OCI-LY3 (cell line): ENCODE measurements at regions not wholly inside any gene's neighbourhood (a gene's known extent, or its start where the extent isn't known, plus 50 kb on each side); places are given as distances from the start of the nearest gene placed in this dataset.
"Not testable (repeated sequence)": the region's sequence is repeated elsewhere in the genome, so short reads cannot be mapped to it uniquely, and the experiment has no call there.

ENCODE experiments used
- H2AFZ ChIP-seq: fragments of 200-600, 300-600 bp; shearing (Covaris generic); 2 replicates; pipeline ENCODE4 v1.6.0; 2014; ENCODE audit warnings: antibody characterized with exemption, low read depth, low read length
- H3K27ac ChIP-seq: fragments of 200-600, 300-600 bp; sonication (generic); 2 replicates; pipeline ENCODE4 v1.5.1; 2014; ENCODE audit warnings: mild to moderate bottlenecking, low read length, moderate library complexity, mixed read lengths
- H3K27me3 ChIP-seq: fragments of 200-600, 300-600 bp; sonication (generic); 2 replicates; pipeline ENCODE4 v1.6.1; 2014; ENCODE audit warnings: low read depth, low read length, mixed read lengths
- H3K36me3 ChIP-seq: fragments of 200-600, 300-600 bp; sonication (generic); replicated peaks from 2 replicates; pipeline ENCODE3; 2014; ENCODE audit warnings: low read depth, low read length, mixed read lengths
- H3K4me1 ChIP-seq: fragments of 300-600, 200-600 bp; sonication (generic); 2 replicates; pipeline ENCODE4 v1.6.1; 2014; ENCODE audit warnings: low read length, mixed read lengths
- H3K4me2 ChIP-seq: fragments of 200-600, 300-600 bp; sonication (generic); 2 replicates; pipeline ENCODE4 v1.6.1; 2014; ENCODE audit warnings: low read length, mixed read lengths
- H3K4me3 ChIP-seq: fragments of 300-600, 200-600 bp; sonication (generic); 2 replicates; pipeline ENCODE4 v1.5.1; 2014; ENCODE audit warnings: antibody characterized with exemption, mild to moderate bottlenecking, low read length, moderate library complexity
- H3K79me2 ChIP-seq: fragments of 300-600, 200-600 bp; shearing (Covaris generic); 2 replicates; pipeline ENCODE4 v1.6.1; 2014; ENCODE audit warnings: mild to moderate bottlenecking, low read length, mixed read lengths
- H3K9ac ChIP-seq: fragments of 300-600, 200-600 bp; shearing (Covaris generic); 2 replicates; pipeline ENCODE4 v1.6.0; 2014; ENCODE audit warnings: mild to moderate bottlenecking, low read length, moderate library complexity
- H3K9me3 ChIP-seq: fragments of 200-600, 300-600 bp; shearing (Covaris generic); 2 replicates; pipeline ENCODE4 v1.6.1; 2014; ENCODE audit warnings: low read length, mixed read lengths; ENCODE audit not compliant: insufficient read depth
- H4K20me1 ChIP-seq: fragments of 200-600, 300-600 bp; sonication (generic); 2 replicates; pipeline ENCODE4 v1.6.1; 2016; ENCODE audit warnings: low read length, mixed read lengths; ENCODE audit not compliant: insufficient read depth

- H3K27me3 ChIP-seq, H2AFZ ChIP-seq, H3K4me1 ChIP-seq, H4K20me1 ChIP-seq, H3K27ac ChIP-seq, H3K9me3 ChIP-seq, H3K4me2 ChIP-seq, H3K9ac ChIP-seq, H3K4me3 ChIP-seq, H3K79me2 ChIP-seq, H3K36me3 ChIP-seq: not testable (repeated sequence)
These were observed 327.2 kb upstream of the WSB1 start for GRCh38 chr17:26966625-26967179.

GRCh38 chr17:26981845-26982425, 312.0 kb upstream of the WSB1 start:
- H4K20me1 ChIP-seq, H3K27me3 ChIP-seq, H3K9ac ChIP-seq, H3K4me3 ChIP-seq, H3K36me3 ChIP-seq, H3K9me3 ChIP-seq, H3K27ac ChIP-seq, H3K79me2 ChIP-seq, H3K4me1 ChIP-seq, H2AFZ ChIP-seq, H3K4me2 ChIP-seq: not testable (repeated sequence)

DNA sequence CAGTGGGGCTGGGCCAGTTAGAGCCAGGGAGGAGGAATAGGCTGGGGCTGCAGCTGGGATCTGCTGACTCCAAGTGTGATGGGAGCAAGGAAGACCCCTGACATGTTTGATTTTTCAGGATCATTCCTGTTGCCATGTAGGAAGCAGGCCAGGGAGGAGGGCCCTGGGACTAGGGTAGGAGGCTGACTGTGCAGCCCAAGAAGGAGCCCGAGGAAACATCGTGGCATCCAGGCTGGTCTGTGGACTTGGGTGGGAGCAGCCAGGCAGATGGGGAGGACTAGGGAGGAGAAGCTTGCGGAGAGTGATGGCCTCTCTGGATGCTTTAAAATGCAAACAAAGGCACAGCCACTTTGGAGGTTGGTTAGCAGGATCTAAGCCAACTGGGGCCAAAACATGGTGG, 311.4 kb upstream of the WSB1 start:
- not testable (repeated sequence) for H3K4me1 ChIP-seq, H3K4me2 ChIP-seq, H3K79me2 ChIP-seq, H2AFZ ChIP-seq, H3K36me3 ChIP-seq, H3K9ac ChIP-seq, H3K9me3 ChIP-seq, H3K4me3 ChIP-seq, H3K27ac ChIP-seq, H3K27me3 ChIP-seq, H4K20me1 ChIP-seq

- not testable (repeated sequence) for H3K4me3 ChIP-seq, H3K4me2 ChIP-seq, H2AFZ ChIP-seq, H3K9ac ChIP-seq, H3K36me3 ChIP-seq, H3K9me3 ChIP-seq, H3K4me1 ChIP-seq, H3K27ac ChIP-seq, H3K27me3 ChIP-seq, H3K79me2 ChIP-seq, H4K20me1 ChIP-seq
These were observed 306.1 kb upstream of the WSB1 start for GRCh38 chr17:26987851-26988250.

DNA sequence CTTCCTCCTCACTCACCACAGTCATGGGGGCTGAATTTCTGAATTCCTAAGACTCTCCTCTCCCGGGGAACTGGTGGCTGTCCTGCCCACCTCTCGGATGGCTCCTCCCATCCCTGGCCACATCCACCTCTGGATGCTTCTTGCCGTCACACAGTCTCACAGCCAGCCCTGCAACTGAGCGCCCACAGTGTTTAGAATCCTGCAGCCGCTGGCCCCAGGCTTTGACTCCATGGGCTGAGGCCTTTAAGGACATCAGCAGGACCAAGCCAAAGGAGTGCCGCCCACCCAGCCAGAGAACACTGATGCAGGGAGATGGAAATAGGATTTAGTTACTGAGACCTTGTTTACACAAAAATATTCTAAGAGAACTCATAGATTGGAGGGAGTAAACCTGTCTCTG, 299.3 kb upstream of the WSB1 start:
- not testable (repeated sequence) for H3K27me3 ChIP-seq, H3K4me2 ChIP-seq

GRCh38 chr17:26996146-26996916, 297.6 kb upstream of the WSB1 start:
- H3K9me3 ChIP-seq, H3K4me3 ChIP-seq, H3K27me3 ChIP-seq, H3K79me2 ChIP-seq, H2AFZ ChIP-seq, H4K20me1 ChIP-seq, H3K9ac ChIP-seq, H3K4me1 ChIP-seq, H3K36me3 ChIP-seq, H3K27ac ChIP-seq: not testable (repeated sequence)
- peak overlapping the region; percentile 20; the same call in 1 of the 2 replicates for H3K4me2 ChIP-seq

More for the DNA sequence above, 299.3 kb upstream of the WSB1 start:
- not testable (repeated sequence) for H4K20me1 ChIP-seq, H3K9me3 ChIP-seq, H3K27ac ChIP-seq, H3K36me3 ChIP-seq, H3K4me1 ChIP-seq, H3K79me2 ChIP-seq, H2AFZ ChIP-seq, H3K9ac ChIP-seq, H3K4me3 ChIP-seq
